ENCODE measurements at regions not wholly inside any gene's neighbourhood (a gene's known extent, or its start where the extent isn't known, plus 50 kb on each side); places are given as distances from the start of the nearest gene placed in this dataset.

GRCh38 chr13:63625869-63626268 is 2210.2 kb upstream of the PCDH20 start:
- no peak for TF ChIP-seq POLR2A (IDR thresholded peaks at IDR 0.05; ENCODE audit: low read depth, low read length)
- TF ChIP-seq RAD21 (IDR thresholded peaks at IDR 0.05; ENCODE audit: low read length) = no peak
- no peak for TF ChIP-seq CTCF (conservative IDR thresholded peaks at IDR 0.05; ENCODE audit: low read depth, low read length)
- TF ChIP-seq CHD1 (IDR thresholded peaks at IDR 0.05; ENCODE audit: low read depth, low read length) = no peak
- TF ChIP-seq MAFK (IDR thresholded peaks at IDR 0.05; ENCODE audit: low read depth, low read length) = no peak
- TF ChIP-seq RCOR1 (IDR thresholded peaks at IDR 0.05; ENCODE audit: insufficient replicate concordance, low read length) = no peak
- TF ChIP-seq ELK1 (IDR thresholded peaks at IDR 0.05; ENCODE audit: borderline replicate concordance, low read depth, low read length) = no peak
